NCI-H1694 (cell line): ENCODE measurements at regions not wholly inside any gene's neighbourhood (a gene's known extent, or its start where the extent isn't known, plus 50 kb on each side); places are given as distances from the start of the nearest gene placed in this dataset.
"Not testable (repeated sequence)": the region's sequence is repeated elsewhere in the genome, so short reads cannot be mapped to it uniquely, and the experiment has no call there.

Source experiments
- DNase-seq: peaks from one replicate; lab custom pipeline; 2025; lab: John Stamatoyannopoulos, UW

DNA sequence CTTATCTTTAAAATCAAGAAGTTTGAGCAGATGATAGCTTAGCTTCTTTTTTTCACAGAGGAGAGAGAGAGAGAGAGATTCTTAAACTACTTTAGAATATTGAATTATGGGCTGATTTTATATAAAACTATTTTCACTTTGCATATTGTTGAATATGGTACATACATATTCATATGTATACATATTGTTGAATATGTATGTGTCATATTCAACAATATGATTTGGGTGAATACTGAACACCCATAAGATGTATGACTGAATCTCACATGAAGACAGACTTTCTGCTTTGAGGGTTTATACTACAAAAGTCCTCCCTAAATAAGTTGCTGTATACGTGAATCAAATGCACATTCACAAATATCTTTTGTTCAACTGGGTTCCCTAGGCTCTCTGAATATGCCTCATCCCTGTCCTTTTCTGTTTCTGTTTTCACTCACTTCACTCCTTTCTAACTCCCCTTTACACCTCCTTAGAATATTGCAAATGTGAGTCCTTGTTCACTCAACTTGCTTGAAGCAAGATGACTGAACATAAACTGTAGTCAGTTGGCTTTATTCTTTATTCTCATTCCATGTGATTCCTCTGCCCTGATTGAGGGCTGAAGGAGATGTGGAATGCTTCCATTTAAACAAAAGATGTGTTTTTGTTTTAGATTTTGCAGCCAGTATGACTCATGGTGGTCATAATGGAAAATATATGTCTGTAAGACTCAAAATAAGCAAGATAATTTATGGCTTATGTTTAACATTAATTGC, 225.4 kb upstream of the DAB2 start:
- DNase-seq = no peak

DNA sequence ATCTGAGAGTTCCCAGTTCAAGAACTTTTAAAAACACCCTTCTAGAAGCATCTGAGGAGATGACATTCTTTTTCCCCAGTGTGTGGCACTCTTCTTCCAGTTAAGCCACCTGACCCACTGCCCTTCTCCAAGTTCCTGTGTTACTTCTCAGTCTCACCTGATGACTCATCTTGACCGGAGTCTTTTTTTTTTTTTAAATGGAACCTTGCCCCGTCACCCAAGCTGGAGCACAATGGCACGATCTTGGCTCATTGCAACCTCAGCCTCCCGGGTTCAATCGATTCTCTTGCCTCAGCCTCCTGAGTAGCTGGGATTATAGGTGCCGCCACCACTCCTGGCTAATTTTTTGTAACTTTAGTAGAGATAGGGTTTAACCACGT, 224.1 kb upstream of the DAB2 start:
- no peak for DNase-seq

DNA sequence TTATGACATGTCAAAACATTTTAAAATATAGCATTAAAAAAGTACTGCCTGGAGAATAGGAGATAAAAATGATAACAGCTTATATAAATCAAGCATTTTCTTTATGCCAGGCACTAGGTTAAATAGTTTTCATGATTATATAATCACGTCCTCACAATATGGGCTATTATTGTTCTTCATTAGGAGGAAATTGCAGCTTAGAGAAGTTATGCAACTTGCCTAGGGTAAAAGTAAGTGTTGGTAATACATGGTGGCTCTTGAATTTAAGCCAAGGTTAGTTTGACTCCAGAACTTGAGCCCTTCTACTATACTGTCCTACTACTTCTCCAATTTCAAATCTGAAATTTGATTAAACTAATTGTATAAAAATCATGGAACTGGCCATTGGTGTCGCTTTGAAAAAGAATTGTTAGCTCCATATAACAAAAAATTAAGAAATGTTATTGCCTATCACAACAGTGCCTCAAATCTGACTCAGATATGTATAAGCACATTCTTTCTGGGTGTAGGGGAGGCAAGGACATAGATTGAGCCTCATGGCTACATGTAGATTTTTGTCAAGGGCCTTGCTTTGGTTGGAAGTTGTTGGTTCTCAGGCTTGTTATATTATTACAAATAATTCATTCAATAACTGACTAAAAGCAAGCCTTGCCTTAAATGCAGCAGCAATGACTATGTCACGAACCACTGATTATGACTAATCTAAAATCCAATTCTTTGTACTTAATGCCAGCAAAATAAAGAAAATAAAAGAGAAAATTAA, 223.5 kb upstream of the DAB2 start:
- no peak for DNase-seq

GRCh38 chr5:39640552-39640951, 215.8 kb upstream of the DAB2 start:
- DNase-seq = no peak

GRCh38 chr5:39639618-39640089, 214.9 kb upstream of the DAB2 start:
- no peak for DNase-seq

DNA sequence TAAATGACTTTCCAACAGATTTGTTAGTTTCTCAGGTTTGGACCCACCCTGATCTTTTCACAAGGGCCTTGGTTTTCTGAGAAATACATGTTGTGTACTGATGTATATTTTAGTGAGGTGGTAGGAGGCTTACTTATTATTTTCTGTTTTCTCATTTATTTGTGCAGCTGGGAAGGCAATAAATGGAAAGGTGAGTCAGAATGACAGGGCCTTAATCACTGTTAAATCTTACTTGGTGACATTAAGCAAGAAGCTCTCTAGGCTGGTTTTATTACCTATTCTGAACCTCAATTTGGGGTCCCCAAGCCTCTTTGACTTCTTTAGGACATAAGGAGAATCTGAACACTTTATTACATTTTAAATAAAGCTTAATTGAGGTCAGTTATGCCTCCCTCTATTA, 214.0 kb upstream of the DAB2 start:
- DNase-seq = no peak

GRCh38 chr5:39633057-39633456, 208.3 kb upstream of the DAB2 start:
- DNase-seq = no peak

DNA sequence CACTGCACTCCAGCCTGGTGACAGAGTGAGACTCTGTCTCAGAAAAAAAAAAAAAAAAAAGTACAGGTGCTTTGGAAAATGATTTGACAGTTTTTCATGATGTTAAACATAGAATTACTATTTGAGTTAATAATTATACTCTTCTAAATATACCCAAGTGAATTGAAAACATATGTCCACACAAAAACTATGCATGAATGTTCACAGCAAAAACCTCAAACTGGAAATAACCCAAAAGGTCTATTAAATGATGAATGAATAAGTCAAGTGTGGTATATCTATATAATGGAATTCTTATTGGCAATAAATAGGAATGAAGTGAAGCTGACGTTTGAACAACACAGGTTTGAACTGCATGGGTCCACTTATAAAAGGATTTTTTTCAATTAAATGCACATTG, 207.2 kb upstream of the DAB2 start:
- DNase-seq = no peak

GRCh38 chr5:39629946-39630345, 205.2 kb upstream of the DAB2 start:
- no peak for DNase-seq

- DNase-seq = no peak
These were observed 203.6 kb upstream of the DAB2 start for GRCh38 chr5:39628348-39628747.

- no peak for DNase-seq
These were observed 200.1 kb upstream of the DAB2 start for GRCh38 chr5:39624890-39625289.

DNA sequence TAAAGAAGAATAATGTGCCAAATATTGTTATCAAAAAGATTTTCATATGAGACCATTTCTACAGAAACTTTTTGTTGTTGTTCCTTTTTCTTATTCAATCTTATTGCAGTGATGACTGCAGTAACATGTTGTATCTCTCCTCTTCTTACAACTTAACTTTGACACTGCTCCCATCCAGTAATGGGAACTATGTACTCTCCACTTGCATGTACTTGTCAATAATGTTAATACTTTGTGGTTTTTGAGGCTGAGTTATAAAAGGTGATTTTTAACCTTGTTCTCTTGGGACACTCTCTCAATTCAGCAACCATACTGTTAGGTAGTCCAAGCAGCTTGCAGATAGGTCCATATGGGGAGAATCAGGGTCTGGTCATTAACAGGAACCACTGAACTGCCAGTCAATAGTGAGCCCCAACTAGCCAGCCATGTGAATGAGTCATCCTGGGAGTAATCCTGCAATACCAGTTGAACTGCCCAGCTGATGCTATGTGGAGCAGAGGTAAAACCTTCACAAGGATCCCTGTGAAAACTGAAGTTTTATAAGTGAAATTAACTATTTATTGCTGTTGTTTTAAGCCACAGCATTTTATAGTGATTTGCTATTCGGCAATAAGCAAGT, 199.6 kb upstream of the DAB2 start:
- DNase-seq = no peak

DNA sequence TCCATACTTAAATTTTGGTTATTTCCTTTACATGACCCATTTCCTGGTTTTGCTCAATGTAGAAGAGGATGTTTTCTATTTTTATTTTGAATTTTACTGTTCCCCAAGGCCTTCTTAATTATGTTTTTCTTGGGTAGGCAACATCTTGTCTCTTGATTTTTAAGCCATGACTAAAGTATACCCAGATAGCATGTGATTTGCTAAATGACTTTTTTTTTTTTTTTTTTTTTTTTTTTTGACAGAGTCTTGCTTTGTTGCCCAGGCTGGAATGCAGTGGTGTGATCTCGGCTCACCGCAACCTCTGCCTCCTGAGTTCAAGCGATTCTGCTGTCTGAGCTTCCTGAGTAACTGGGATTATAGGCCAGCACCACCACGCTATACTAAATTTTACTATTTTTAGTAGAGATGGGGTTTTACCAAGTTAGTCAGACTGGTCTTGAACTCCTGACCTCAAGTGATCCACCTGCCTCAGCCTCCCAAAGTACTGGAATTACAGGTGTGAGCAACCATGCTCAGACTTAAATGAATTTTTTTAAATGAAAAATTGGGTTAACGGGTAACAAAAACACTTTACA, 198.6 kb upstream of the DAB2 start:
- DNase-seq = no peak

DNA sequence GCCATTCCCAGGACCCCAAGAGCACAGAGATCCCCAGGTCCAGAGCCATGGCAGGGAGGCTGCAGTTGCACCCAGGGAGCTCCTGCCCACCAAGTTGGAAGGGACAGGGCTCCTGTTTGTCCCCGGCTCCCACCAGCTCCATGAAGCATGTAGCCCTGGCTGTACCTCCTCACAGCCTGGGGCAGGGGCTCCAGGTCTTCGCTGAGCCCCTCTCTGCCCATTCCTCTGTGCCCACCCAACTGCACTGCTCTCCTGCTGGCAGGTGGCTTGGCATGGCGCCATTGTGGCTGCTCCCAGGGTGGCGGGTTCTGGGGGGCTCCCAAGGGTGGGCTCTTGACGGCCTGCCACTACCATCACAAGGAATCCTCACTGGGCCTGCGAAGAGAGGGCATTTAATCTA, 197.5 kb upstream of the DAB2 start:
- DNase-seq = no peak

GRCh38 chr5:39619168-39619818, 194.5 kb upstream of the DAB2 start:
- DNase-seq = no peak

DNA sequence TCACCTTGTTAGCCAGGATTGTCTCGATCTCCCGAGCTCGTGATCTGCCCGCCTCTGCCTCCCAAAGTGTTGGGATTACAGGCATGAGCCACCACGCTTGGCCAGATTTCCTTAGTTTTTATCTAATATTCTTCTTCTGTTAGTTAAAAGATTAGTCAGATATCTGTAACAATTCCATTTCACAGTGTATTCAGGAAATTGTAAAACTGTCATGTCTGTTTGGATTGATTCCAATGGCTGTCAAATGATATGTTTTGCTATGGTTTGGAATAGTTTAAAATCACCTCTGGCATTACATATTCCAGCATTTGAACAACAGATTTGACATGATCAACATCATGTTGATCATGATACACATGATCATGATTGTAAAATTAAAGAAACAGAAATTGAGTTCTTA, 193.6 kb upstream of the DAB2 start:
- DNase-seq = no peak

- DNase-seq = no peak
These were observed 191.4 kb upstream of the DAB2 start for GRCh38 chr5:39616131-39616530.

DNA sequence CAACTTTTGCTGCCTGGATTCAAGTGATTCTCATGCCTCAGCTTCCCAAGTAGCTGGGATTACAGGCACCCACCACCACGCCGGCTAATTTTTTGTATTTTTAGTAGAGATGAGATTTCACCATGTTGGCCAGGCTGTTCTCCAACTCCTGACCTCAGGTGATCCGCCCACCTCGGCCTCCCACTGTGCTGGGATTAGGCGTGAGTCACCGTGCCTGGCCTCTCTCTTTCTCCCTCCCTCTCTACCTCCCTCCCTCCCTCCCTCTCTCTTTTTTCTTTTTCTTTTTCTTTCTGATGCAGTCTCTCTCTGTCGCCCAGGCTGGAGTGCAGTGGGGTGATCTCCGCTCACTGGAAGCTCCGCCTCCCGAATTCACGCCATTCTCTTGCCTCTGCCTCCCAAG, 186.3 kb upstream of the DAB2 start:
- DNase-seq = not testable (repeated sequence)

DNA sequence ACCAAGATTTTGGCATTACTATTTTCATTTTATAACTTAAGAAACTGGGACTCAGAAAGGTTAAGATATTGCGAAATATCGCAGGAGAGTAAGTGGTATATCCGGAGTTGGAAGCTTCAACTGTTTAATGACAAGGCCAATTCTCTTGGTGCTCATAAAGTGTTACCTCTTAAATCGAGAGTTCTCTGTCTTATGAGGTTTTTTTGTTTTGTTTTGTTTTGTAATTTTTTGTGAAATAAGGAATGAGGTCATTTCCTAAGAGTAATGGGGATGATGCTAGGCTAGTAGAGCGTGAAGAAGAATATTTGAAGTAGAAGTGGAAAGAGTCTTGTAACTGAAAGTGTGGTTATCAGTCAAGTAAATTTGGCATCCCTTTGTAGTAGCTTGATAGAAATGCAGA, 183.2 kb upstream of the DAB2 start:
- DNase-seq = no peak

DNA sequence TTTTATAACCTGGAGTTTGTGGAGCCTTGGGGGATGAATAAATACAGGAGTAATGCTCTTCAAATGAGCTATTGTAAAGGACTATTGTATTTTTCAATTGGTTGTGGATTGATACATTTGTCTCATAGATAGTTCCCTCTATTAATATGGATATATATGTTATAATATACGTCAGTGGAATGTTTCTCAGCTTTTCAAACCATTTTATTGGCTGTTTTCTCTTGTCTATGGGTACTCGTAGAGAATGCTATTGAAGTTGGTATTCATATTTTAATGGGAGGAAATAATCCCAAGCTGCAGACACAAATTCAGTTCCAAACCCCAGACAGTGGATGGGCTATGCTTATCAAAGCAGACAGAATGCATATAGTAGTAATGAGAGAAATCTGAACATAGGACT, 181.8 kb upstream of the DAB2 start:
- no peak for DNase-seq

DNA sequence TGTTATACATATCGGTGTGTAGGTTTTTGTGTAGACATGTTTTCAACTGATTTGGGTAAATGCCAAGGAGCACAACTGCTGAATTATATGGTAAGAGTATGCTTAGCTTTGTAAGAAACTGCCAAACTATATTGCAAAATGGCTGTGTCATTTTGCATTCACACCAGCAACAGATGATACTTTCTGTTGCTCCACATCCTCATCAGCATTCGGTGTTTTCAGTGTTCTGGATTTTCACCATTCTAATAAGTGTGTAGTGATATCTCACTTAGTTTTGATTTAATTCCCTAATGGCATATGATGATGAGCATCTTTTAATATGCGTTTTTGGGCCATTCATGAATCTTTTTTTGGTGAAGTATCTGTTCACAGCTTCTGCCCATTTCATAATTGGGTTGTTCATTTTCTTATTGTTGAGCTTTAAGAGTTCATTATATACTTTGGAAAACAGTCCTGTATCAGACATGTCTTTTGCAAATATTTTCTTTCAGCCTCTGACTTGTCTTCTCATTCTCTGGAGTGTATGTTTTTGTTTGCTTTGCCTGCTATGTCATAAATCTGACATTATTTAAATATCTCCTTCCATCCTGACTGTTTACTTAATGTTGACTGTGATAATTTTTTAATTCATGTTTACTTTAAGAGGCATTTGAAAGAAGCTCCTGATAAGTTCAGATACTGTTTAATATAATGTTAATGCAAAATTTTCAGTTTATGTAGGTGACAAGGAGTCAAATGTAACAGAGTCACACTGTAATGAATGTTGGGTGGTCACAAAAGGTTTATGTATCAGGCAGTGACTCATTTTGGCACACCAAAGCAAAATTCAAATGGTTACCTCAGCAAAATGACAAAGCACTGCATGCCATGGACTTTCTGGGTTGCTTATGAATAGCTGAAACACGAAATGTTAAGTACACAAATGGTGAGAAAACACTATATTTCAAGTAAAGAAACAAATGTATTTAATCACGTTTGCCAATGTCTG, 181.1 kb upstream of the DAB2 start:
- no peak for DNase-seq
